GM21390 (cell line): ENCODE measurements at regions not wholly inside any gene's neighbourhood (a gene's known extent, or its start where the extent isn't known, plus 50 kb on each side); places are given as distances from the start of the nearest gene placed in this dataset.
"Not testable (repeated sequence)": the region's sequence is repeated elsewhere in the genome, so short reads cannot be mapped to it uniquely, and the experiment has no call there.

Experiments used
- ATAC-seq: cut with Tn5 transposase; IDR thresholded peaks from one replicate; pipeline ENCODE4 v1.9.1; 2021; ENCODE audit not compliant: unreplicated experiment

DNA sequence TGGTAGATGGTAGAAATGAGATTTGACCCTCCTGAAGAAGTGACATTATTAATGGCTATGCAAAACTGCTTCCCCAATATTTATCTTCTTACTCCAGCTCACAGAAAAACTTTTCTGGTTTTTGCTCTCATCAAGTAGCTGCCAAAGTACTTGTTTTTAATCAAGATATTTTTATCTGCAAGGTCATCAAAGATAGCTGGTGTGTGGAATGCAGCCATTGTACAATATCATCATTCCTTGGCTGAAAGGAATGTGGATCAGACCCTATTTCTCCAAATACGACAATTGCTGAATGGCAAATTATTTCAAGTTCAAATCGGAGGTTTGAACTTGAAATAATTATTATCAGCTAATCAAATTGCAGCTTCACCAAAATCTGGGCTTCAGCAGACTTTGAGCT, 126.9 kb upstream of the SLC7A14 start:
- ATAC-seq, result no peak

DNA sequence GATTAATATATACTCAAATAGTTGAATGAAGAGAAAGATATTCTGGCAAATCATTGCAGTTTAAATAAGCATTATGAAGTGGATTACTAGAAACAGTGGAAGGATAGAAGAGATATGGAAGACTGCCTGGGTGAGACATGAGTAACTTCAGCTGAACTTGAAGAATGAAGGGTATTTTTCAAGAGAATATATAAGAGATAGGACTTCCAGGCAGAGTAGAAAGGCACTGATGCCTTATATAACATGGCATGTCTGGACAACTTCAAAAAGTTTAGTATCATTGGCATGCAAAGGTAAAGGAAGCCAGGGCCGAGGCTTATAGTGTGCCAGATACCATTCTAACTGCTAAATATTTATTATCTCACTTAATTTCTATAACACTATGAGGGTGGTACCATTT, 126.5 kb upstream of the SLC7A14 start:
- ATAC-seq, result no peak

DNA sequence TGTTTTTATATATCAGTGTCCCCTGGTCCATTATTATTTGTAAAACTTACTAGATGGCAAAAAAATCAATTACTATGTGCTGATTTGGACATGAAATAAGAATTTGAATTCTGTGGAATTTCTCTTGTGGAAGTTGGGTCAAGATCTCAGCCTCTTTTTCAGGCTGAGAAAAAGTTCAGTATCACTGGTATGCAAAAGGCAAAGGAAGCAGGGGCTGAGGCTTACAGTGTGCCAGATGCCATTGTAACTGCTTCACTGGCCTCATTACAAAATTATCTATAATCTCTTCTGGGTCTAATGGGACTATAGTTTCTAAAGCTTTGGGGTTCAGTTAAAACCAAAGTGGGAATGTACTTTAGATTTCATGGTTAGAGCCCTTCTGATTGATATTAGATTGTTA, 125.9 kb upstream of the SLC7A14 start:
- ATAC-seq, result no peak

DNA sequence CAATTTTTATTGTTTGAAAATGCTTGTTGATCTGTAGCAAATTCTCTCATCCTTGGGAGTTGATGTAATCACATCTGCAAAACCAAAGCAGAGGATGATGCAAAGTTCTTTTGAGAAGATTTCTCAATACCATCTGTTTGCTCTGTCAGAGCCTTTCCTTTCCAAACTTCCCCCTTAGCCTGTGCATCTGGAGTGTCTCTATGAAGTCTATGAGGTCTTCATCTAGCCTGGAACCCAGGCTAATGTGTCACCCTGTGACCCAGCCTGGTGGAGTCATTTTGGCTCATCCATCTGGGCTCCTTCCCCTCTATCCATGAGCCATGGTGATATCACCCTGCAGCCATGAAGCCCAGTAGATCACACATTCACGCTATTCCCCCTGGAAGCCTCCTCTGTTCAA, 123.2 kb upstream of the SLC7A14 start:
- no peak for ATAC-seq

DNA sequence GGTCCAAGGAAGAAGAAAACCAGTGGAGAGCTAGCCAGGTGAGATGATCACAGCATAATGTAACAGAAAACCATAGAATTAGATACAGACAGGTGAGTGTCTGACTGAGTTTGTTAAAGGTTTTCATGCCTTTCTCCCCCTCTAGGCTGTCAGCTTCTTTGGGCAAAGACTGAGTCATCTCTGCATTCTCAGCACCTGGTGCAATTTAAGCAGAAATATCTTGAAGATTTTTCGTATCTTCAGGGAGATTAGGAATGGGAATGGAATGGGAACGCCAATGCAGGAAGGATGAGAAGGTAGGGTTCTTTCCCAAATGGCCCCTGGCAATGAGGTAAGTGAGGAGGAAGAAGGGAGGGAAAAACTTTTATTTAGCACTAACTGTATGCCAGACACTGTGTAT, 122.0 kb upstream of the SLC7A14 start:
- no peak for ATAC-seq

DNA sequence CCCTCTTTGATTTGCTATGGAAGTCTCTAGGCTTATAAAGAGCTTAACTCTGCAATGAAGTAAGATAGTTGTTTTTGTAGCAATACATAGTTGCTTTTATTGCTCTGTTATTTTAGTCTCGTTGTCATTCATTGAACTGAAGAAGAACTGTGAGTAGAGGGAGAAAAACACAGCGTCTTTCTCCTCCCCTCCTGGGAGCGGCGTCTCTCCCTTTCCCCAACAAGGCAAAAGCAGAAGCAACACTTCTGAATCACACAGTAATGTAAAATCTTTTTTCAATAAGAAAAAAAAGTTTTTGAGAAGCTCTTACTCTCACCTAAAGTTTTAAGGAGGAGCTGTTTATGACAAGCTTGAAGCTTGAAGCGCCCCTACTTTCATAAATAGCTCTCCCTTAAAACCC, 119.3 kb upstream of the SLC7A14 start:
- ATAC-seq, result no peak

DNA sequence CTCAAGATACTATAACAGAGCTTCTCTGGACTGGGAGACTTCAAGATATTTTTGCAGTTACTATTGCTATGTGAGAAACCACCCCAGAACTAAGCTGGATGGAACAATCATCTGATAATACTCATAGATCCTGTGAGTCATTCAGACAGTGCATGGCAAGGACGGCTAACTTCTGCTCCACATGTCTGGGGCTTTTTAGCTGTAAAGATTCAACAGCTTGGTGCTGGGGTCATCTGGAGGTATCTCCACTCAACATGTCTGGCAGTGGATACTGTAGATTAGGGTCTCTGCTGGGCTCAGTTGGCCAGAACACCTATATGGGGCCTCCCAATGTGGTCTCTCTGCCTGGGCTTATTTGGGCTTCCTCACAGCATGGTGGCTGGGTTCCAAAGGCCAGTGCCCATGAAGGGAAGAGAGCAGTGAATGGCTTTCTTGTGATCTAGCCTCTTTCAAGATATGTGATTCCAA, 117.3 kb upstream of the SLC7A14 start:
- no peak for ATAC-seq

DNA sequence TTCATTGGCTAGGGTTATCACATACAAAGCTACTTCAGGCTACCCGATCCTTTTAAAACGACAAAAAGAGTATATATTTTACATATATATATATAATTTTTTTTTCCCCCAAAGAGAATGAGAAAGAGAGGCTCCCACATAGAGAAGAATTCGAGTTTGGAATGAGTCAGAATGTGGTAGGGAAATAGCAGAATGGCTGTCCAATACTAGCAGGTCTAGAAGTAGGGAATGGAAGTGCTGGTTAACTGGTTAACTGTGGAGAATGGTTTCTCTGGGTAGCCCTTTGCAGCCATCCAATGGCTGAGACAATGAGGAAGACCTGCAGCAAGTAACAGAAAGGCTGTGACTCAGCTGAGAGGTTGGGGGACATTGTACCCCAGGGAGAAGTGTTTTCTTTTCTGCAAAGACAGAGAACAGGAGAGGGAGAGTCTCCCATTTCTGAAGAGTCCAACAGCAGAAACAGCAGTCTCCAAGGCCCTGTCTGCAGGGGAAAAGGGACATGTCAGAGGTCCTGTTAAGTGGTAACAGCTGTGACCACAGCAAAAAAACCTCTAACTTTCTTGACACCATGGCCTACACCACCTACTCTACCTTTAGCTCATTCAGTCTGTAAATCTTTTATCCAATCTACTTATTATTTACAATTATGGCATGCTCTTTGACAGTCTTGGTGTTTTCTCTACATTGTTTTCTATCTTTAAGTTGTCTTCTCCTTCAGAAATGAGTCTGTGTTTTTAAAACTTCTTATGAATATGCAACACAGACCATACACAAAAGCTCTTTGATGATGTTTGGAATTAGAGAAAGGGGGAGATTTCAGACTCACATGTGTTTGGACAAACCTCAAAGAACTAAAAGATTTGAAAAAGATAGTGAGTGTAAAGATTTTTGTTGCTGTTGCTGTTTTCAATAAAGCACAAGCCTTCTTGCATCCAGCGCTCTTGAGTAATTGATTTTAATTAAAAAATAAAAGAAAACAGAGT, 116.1 kb upstream of the SLC7A14 start:
- no peak for ATAC-seq

DNA sequence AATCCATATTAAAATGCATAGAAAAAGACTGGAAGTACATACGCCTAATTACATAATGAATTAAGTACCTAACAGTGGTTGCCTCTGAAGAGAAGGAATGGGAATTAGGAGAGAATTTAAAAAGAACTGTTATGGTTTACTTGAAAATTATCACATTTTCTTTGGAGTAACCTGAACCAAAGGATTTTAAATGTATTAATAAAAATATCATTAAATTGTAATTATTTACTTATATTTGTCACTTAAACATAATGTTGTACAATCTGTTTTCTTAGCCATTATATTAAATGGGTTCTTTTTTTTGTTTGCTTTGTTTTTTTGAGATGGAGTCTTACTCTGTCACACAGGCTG, 114.2 kb upstream of the SLC7A14 start:
- no peak for ATAC-seq

DNA sequence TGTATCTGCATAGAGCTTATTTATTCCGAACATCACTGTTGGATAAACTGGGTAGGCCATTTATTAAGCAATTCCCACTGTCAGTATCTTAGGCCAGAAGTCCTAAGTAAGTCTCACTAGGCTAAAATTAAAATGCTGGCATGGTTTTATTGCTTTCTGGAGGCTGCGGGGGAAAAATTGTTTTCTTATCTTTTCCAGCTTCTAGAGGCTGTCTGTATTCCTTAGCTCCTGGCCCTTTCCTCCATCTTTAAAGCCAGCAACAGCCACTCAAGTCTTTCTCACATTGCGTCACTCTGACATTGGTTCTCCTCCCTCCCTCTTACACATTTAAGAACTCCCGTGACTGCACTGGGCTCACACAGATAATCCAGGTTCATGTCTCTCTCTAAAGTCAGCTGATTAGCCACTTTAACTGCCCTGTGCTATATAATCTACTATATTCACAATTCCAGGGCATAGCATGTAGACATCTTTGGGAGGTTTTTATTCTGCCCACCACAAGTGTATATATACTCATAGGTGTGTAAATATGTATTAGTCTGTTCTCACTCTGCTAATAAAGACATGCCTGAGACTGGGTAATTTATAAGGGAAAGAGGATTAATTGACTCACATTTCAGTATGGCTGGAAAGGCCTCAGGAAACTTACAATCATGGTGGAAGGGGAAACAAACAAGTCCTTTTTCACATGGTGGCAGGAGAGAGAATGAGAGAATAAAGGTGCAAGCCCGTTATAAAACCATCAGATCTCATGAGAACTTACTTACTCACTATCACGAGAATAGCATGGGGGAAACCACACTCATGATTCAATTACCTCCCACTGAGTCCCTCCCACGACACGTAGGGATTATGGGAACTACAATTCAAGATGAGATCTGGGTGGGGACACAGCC, 113.5 kb upstream of the SLC7A14 start:
- ATAC-seq, result no peak

DNA sequence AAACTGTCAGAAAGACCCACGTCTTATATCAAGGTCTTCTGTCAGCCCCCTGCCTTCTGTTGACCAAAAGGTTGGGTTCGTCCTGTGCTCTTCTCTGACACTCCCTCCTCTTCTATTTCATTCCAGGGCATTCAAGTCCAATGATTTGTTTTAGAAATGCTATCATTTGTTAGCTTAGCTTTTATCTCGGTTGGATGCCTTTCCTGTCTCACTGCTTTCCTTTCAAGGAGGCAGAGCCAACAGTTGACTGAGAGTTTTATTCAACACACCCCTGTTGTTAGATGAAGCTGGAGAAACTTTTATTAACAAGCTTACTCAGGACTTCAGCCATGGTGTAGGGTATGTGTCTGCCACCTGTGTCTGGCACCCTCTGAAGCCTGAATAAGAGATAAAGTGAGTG, 112.0 kb upstream of the SLC7A14 start:
- no peak for ATAC-seq

DNA sequence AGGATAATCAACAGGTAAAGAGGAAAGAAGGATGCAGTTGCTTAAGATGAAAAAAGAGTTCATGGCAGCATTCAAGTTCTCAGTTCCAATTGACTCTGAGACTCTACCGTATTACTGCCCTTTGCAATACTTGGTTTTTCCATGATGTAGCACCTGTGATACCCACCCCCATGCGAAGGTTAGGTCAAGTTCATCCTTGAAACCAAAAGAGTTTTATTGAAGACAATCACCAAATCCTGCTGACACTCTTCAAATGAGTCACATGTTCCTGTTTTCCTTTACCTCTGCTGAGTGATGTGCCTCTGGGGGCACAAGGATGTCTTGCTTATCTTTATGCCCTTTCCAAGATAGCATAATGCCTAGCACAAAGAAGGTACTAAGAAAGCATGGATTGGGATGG, 111.3 kb upstream of the SLC7A14 start:
- no peak for ATAC-seq

DNA sequence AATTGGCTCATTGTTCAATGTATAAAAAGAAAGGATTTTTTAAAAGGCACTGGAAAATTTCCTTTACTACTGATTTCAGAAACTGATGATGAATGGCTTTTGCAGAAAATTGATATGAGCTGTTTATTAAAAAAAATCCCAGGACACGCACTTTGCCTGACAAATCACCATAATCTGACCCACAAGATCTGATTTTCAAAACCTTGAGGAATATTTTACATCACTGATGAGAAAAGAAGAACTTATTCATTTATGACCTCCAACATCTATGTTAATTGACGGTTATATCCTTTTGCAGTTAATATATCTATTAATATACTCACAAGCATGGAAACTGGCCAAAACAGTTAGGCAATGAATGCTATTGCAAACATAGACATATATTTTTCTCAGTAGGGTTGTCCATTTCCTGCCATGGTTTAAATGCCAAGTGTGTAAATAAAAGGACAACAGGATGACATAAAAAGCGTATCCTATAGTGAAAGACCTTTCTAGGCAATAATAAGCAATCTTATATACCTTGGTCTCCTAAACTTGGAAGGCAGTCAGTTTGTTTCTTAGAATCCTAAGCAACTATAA, 109.7 kb upstream of the SLC7A14 start:
- no peak for ATAC-seq

DNA sequence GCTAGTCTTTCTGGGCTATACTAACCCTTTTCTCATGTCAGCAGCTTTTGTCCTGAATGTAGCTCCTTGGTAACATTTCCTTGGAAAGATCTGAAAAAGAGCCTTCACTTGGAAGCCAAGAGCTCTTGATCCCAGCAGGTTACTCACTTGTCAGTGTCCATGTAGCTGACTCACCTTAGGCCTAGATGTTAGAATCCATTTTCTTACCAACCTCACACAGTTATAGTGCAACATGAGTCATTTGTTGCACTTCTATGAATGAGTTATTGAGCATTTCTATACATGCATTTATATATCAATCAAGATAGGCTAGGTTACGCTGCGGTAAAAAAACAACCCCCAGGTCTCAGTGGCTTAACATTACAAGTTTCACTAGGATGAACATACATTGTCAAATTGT, 106.8 kb upstream of the SLC7A14 start:
- ATAC-seq, result no peak

DNA sequence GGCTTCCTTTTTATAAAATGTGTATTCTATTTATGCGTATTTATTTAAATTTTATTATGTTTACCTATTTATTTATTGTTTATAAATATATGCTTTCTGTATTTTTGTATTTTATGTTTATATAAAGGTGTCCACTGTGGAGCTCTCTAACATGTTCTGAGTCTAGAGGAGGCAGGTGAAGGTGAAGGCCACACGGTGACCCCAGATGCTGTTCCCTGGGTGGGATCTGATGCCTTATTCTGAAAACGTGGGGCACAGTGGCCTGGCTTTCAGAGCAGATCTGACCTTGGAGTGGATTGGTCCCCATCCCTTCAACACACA, 104.7 kb upstream of the SLC7A14 start:
- no peak for ATAC-seq

DNA sequence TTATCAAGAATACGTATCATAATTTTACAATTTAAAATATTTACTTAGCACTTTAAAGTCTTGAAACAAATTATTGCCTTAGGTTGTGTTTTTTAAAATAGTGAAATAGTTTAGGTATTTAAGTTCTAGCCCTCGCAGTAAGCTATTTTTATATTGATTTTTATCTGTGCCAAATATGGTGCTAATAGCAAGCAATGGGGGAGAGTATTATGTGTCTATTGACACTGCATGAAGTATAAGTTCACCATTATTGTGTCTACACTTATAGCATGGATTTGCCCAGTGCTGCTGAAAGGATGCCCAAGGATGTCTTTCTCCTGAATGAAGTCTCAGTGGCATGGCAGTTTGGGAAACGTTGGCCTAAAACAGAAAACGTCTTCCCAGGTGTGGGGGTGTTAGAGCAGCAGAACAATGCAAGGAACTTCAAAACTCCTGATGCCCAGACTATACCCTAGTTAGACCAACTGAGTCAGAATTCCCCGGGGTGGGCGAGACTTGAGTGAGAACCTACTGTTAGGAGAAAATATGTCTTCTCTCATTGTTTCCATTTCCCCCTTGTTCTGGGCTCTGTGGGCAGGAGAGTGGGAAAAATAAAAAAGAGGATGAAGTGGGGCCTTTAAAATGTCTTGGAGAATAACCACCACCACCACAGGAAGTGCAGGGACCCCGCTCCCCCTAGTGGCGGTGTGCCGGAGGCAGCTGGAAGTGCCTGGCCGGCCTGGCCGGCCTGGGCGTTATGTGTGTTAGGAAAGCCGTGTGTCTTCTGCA, 104.2 kb upstream of the SLC7A14 start:
- ATAC-seq, result no peak

DNA sequence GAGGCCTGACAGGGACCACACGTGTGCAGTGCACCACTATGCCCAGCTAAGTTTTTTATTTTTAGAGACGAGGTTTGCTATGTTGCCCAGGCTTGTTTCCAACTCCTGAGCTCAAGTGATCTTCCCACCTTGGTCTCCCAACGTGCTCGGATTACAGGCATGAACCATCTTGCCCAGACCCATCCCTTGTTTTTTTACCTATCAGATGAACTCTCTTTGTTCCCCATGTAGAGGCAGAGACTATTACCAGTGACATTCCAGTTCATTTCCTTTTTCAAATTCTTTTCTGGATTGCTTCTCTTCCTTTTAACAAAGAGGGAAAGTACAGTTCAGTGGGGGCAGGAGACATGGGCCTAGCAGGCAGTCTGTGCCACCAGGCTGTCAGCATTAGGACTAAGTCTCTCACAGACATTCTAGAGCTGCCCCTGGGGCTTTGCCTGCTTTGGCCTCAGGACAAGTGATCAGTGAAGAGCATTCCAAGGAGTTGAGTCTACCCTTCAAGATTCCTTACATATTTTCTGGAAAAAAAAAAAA, 103.5 kb upstream of the SLC7A14 start:
- no peak for ATAC-seq

DNA sequence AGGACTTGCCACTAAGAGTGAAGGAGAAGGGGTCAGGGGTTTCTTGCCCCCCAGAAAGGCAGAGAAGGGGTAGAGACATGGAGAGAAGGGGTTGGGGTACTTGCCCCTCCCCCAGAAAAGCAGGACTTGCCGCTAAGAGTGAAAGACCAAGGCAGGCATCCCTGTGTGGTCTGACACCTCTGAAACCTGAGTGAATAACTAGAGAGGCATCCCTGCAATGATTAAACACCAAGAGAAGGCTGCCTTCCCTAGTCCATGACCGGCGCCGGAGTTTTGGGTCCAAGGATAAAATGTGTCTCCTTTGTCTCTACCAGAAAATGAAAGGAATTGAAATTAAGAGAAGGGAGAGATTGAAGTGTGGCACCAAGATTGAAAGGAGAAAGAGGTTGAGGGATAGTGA, 102.3 kb upstream of the SLC7A14 start:
- ATAC-seq, result not testable (repeated sequence)

DNA sequence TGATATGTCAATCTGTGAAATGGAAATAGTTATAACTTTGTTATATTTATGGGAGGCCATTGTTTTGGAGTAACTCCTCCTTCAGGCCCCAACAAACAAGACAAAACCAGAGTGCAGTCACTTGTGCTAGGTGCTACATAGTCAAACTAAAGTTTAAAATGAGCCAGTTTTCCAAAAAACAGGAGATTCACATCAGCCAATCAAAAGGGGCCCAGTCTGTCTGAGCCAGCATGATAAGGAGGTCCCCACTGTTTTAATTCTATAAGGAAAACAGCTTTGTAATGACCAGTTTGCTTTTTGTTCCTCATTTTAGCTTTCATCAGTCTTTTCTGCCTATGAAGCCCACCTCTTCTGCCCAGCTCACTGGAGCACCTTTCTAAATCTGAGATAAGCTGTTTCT, 94.7 kb upstream of the SLC7A14 start:
- ATAC-seq, result no peak

DNA sequence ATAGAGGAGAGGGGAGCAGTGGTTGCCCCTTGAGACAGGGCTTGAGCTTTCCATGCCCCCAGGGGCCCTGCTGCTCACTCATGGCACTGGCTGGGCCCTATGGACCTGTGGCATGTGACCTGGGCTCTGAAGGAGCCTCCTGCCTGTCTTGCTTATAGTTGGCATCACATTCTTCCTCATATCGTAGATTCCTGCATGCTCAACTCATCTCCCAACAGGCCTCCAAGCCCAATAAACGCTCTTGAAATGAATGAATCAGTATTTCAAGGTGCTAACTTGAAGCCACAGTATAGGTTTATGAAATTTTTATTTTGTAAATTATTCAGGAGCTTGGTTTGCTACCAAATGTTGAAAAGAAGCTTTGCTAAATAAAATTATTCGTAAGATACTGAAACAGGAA, 93.3 kb upstream of the SLC7A14 start:
- ATAC-seq, result no peak

DNA sequence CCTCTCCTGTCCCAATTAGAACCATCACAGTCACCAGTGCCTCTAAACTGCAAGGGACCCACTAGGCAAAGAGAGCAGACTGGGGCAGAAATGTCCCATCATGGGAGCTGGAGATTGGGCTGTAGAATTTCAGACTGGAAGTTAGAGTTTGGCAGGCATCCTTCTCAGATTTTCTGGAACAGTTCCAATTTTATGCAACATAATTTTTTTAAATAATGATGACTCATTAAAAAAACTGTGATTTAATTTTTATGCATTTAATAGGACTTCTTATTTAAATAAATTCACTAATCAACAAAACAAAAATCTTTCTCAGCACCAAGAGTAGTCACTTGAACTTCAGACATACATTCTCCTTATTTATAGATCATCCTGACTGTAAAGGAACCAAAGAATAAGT, 84.6 kb upstream of the SLC7A14 start:
- no peak for ATAC-seq
